Upper lobe of left lung (tissue), 4 donors: ENCODE measurements at regions not wholly inside any gene's neighbourhood (a gene's known extent, or its start where the extent isn't known, plus 50 kb on each side); places are given as distances from the start of the nearest gene placed in this dataset.

Experiments
- POLR2A ChIP-seq, 4 donors: fragments of 450-650 bp; IDR thresholded peaks; one replicate each; pipeline ENCODE4 v1.5.1; 2016 to 2017; ENCODE audit warnings: antibody characterized with exemption in 4 of 4, mild to moderate bottlenecking in 2 of 4
- TF ChIP-seq, protein P1 (sequence below), 6 experiments: fragments of 450-650 bp in 4 of 6; fragments of 200-600 bp in 2 of 6; sonication (generic) in 2 of 6; IDR thresholded peaks; one replicate each; pipeline ENCODE4 v1.5.1; 2016 to 2019; ENCODE audit warnings: antibody characterized with exemption in 6 of 6

DNA sequence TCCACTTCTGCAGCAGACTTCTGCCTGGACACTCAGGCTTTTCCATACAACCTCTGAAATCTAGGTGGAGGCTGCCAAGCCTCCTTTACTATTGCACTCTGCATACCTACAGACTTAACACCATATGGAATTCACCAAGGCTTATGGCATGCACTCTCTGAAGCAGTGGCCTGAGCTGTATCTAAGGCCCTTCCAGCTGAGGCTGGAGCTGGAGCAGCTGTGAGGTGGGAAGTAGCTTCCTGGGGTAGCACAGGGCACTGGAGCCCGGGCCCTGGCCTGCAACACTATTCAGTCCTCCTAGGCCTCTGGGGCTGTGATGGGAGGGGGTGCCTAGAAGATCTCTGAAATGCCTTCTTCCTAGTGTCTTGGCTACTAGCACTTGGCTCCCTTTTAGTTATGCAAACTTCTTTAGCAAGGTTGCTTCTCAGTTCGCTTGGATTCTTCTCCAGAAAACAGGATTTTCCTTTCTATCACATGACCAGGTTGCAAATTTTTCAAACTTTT, 186.6 kb upstream of the RORA start:
- TF ChIP-seq, protein P1, sequence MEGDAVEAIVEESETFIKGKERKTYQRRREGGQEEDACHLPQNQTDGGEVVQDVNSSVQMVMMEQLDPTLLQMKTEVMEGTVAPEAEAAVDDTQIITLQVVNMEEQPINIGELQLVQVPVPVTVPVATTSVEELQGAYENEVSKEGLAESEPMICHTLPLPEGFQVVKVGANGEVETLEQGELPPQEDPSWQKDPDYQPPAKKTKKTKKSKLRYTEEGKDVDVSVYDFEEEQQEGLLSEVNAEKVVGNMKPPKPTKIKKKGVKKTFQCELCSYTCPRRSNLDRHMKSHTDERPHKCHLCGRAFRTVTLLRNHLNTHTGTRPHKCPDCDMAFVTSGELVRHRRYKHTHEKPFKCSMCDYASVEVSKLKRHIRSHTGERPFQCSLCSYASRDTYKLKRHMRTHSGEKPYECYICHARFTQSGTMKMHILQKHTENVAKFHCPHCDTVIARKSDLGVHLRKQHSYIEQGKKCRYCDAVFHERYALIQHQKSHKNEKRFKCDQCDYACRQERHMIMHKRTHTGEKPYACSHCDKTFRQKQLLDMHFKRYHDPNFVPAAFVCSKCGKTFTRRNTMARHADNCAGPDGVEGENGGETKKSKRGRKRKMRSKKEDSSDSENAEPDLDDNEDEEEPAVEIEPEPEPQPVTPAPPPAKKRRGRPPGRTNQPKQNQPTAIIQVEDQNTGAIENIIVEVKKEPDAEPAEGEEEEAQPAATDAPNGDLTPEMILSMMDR (IDR thresholded peaks at IDR 0.05), result no peak
- no peak for TF ChIP-seq POLR2A (IDR thresholded peaks at IDR 0.05)
